ENCODE measurements at regions not wholly inside any gene's neighbourhood (a gene's known extent, or its start where the extent isn't known, plus 50 kb on each side); places are given as distances from the start of the nearest gene placed in this dataset.
"Not testable (repeated sequence)": the region's sequence is repeated elsewhere in the genome, so short reads cannot be mapped to it uniquely, and the experiment has no call there.

DNA sequence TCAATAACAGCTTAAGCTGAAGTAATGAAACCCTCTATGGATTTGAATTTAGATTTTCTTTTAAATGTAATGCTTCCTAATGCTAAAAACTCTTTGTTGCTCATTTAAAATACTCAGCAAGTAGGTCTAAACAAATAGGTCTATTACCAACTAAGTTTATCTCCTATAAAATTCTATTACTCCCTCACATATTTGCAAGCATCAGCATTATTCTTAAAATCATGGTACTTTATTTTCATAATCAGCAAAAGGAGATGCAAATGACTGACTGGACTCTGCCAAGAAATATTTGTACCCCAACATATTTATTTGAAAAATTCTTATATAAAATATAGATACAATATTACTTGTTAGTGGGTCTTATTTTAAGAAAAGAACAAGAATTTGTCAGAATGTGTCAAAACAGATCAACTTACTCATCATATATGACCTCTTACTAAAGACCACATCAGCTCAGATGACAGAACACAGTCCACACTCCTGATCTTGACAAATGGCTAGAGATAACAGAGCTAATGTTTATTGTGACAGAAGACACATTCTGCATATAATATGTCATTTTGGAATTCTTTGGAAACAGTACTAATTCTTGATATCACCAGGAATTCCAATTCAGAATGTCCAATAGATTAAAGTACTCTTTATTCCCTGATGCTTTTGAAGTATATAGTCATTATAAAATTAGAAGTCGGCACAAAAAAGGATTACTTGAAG is 704.6 kb upstream of the PCDH9 start:
- H3K27me3 ChIP-seq, result no peaks in the 10 kb centered on the region
- no peak overlapping the region for H3K27ac ChIP-seq
- TF ChIP-seq, protein P1, sequence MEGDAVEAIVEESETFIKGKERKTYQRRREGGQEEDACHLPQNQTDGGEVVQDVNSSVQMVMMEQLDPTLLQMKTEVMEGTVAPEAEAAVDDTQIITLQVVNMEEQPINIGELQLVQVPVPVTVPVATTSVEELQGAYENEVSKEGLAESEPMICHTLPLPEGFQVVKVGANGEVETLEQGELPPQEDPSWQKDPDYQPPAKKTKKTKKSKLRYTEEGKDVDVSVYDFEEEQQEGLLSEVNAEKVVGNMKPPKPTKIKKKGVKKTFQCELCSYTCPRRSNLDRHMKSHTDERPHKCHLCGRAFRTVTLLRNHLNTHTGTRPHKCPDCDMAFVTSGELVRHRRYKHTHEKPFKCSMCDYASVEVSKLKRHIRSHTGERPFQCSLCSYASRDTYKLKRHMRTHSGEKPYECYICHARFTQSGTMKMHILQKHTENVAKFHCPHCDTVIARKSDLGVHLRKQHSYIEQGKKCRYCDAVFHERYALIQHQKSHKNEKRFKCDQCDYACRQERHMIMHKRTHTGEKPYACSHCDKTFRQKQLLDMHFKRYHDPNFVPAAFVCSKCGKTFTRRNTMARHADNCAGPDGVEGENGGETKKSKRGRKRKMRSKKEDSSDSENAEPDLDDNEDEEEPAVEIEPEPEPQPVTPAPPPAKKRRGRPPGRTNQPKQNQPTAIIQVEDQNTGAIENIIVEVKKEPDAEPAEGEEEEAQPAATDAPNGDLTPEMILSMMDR (IDR thresholded peaks at IDR 0.05), result no peak
- H3K4me3 ChIP-seq, result no peak overlapping the region
- H3K36me3 ChIP-seq, result no peaks in the 10 kb centered on the region
- DNase-seq (no peak), ATAC-seq (no peak)
- no peaks in the 10 kb centered on the region for H3K9me3 ChIP-seq
- intact Hi-C loops (cut with DNase I), result no loop called here
- no peaks in the 10 kb centered on the region for H3K4me1 ChIP-seq

DNA sequence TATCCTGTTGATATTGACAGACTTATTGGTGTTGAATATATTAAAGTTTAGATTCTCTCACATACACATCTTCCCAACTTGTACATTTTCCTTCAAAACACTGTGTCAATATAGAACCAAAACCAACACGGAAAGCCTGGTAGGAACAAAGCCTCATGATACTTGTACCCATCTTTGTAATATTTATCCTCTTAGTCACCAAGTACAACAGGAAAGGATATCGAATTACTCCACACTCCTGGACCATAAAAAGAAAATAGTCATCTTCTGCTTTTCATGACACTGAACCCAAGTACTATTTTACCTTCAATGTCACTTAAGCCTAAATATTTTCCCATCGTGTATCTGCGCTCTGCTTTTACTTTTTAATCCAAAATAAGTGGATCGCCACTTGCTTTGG is 702.9 kb upstream of the PCDH9 start:
- DNase-seq, result no peak
- intact Hi-C loops (cut with DNase I), result no loop called here
- H3K27me3 ChIP-seq, result no peaks in the 10 kb centered on the region
- no peak for ATAC-seq
- H3K9me3 ChIP-seq, result no peaks in the 10 kb centered on the region
- H3K36me3 ChIP-seq, result no peaks in the 10 kb centered on the region
- H3K27ac ChIP-seq, result no peak overlapping the region
- TF ChIP-seq, protein P1 (IDR thresholded peaks at IDR 0.05), result no peak
- no peak overlapping the region for H3K4me3 ChIP-seq
- no peaks in the 10 kb centered on the region for H3K4me1 ChIP-seq

DNA sequence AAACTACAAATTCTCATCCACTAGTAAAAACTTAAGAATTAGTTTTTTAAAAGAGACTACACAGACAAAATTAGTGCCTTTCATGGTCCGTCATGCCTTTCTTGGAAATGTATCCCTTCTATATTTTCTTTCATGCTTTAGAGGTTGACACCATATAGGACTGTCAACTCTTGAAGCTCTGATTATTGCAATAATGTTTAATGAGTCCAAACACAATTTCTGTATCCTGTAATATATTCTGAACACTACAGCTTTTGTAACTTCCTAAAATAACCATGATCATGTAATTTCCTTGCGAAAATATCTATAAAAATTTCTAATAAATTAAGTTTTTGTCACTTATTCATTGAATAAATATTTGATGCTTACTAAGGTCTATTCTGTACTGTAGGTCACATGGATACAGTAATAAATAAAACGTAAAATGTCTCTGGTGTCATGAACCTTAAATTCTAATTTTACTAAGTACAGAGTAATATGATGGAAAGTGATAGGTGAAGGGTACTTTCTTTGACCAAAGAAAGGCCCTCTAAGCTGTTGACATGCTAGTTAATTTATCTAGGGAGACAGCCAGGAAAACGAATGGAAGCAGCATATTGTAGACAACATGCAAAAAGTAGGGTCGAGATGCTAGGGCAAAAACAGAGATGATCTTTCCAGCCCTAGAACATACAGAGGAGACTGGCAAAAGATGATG is 687.3 kb upstream of the PCDH9 start:
- TF ChIP-seq, protein P1 (IDR thresholded peaks at IDR 0.05), result no peak
- no peak overlapping the region for H3K27ac ChIP-seq
- intact Hi-C loops (cut with DNase I), result no loop called here
- no peak for DNase-seq
- no peaks in the 10 kb centered on the region for H3K9me3 ChIP-seq
- no peaks in the 10 kb centered on the region for H3K4me1 ChIP-seq
- ATAC-seq, result no peak
- H3K4me3 ChIP-seq, result no peak overlapping the region
- no peaks in the 10 kb centered on the region for H3K27me3 ChIP-seq
- no peaks in the 10 kb centered on the region for H3K36me3 ChIP-seq

DNA sequence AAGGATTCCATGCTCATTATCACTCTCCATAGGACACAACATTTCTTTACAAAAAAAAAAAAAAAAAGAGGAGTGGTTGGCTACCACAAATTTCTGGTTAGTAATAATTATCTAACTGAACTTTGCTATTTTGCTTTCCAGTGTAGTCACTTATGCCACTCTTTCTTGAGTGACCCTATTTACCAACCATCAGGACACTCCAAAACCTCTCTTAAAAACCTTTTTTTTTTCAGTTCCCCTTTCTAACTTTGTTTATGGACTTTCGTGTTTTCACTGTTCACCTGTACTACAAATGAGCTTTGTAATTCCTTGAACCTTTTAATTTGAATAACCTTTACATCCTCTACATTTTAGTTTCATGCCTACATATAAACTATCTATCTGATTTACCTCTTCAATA is 686.5 kb upstream of the PCDH9 start:
- Histone ChIP-seq H3K4me1 (no peaks in the 10 kb centered on the region), H3K4me3 (no peak overlapping the region), H3K27ac (no peak overlapping the region), H3K27me3 (no peaks in the 10 kb centered on the region), H3K9me3 (no peaks in the 10 kb centered on the region), H3K36me3 (no peaks in the 10 kb centered on the region)
- TF ChIP-seq, protein P1 (IDR thresholded peaks at IDR 0.05), result no peak
- DNase-seq, result no peak
- ATAC-seq, result no peak
- intact Hi-C loops (cut with DNase I), result no loop called here

DNA sequence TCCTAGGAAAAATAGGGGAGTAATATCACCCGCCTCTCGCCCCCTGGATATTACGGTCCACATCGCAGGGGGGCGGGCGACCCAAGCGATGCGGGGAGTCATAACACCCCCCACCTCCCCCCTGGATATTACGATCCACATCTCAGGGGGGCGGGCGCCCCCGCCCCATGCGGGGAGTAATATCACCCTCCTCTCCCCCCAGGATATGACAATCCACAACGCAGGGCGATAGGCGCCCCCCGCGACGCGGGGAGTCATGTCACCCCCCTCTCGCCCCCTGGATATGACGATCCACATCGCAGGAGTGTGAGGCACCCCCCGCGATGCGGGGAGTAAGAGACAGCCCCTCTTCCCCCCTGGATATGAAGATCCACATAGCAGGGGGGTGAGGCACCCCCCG is 684.4 kb upstream of the PCDH9 start:
- H3K4me1 ChIP-seq, result no peaks in the 10 kb centered on the region
- H3K9me3 ChIP-seq, result no peaks in the 10 kb centered on the region
- DNase-seq (no peak), ATAC-seq (peak; percentile 26)
- H3K27ac ChIP-seq, result no peak overlapping the region
- intact Hi-C loops (cut with DNase I), result no loop called here
- H3K27me3 ChIP-seq, result no peaks in the 10 kb centered on the region
- TF ChIP-seq, protein P1 (IDR thresholded peaks at IDR 0.05), result no peak
- no peak overlapping the region for H3K4me3 ChIP-seq
- no peaks in the 10 kb centered on the region for H3K36me3 ChIP-seq

DNA sequence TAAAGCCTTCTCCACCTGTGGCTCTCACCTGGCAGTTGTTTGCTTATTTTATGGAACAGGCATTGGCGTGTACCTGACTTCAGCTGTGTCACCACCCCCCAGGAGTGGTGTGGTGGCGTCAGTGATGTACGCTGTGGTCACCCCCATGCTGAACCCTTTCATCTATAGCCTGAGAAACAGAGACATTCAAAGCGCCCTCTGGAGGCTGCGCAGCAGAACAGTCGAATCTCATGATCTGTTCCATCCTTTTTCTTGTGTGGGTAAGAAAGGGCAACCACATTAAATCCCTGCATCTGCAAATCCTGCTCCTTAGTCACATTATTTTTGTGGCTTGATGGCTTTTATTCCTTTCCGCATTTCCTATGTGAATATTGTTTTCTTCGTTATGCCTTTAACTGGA is 672.8 kb upstream of the PCDH9 start:
- DNase-seq; H3K27ac ChIP-seq; H3K4me1 ChIP-seq; H3K9me3 ChIP-seq; intact Hi-C loops (cut with DNase I); H3K27me3 ChIP-seq; H3K4me3 ChIP-seq; H3K36me3 ChIP-seq; ATAC-seq: not testable (repeated sequence)
